ENCODE measurements at regions not wholly inside any gene's neighbourhood (a gene's known extent, or its start where the extent isn't known, plus 50 kb on each side); places are given as distances from the start of the nearest gene placed in this dataset.

- Mint-ChIP-seq H3K4me1 (no peaks in the 10 kb centered on the region), H3K27me3 (peaks cover 34% of the 10 kb centered on the region), H3K4me3 (no peak overlapping the region), H3K27ac (no peak overlapping the region), H3K9me3 (ENCODE audit: insufficient read depth) (no peaks in the 10 kb centered on the region)
- CTCF ChIA-PET, result no interaction called here
- Histone ChIP-seq H3K4me2 (replicated peaks; ENCODE audit: low read depth, low read length, poor library complexity, severe bottlenecking) (no peak overlapping the region), H3K27ac (ENCODE audit: low read length in 2 of 2) (no peak overlapping the region), H3K4me3 (ENCODE audit: control extremely low read depth in 1 of 5, extremely low read depth in 1 of 5, insufficient read depth in 1 of 5, low read depth in 2 of 5, low read length in 4 of 5) (no peak overlapping the region), H3K79me2 (ENCODE audit: control insufficient read depth, insufficient read depth, low read length) (no peaks in the 10 kb centered on the region), H4K20me1 (ENCODE audit: control insufficient read depth, insufficient read depth, low read length, poor library complexity, severe bottlenecking) (no peaks in the 10 kb centered on the region), H3K27me3 (replicated peaks in 1 of 4; ENCODE audit: control extremely low read depth in 1 of 4, control insufficient read depth in 3 of 4, insufficient read depth in 4 of 4, low read length in 3 of 4) (peaks cover 0 to 14% (median 2%) of the 10 kb centered on the region in 4 experiments), H3K36me3 (replicated peaks in 1 of 2; ENCODE audit: control extremely low read depth in 1 of 2, control insufficient read depth in 1 of 2, extremely low read depth in 1 of 2, insufficient read depth in 2 of 2, low read length in 1 of 2) (no peaks in the 10 kb centered on the region), H3K9ac (ENCODE audit: low read length) (no peak overlapping the region), H3K9me3 (ENCODE audit: control extremely low read depth in 1 of 3, control insufficient read depth in 2 of 3, insufficient read depth in 1 of 3, low read length in 2 of 3) (no peaks in the 10 kb centered on the region), H2AFZ (ENCODE audit: insufficient read depth, low read depth, low read length, poor library complexity, severe bottlenecking) (no peak overlapping the region), H3K4me1 (ENCODE audit: control insufficient read depth in 2 of 2, insufficient read depth in 2 of 2, low read length in 2 of 2) (no peaks in the 10 kb centered on the region)
- ATAC-seq (ENCODE audit: low read depth) (no peak), DNase-seq (no peak)
- TF ChIP-seq CTCF (IDR thresholded peaks at IDR 0.05), result no peak
- intact Hi-C loops (cut with micrococcal nuclease), result no loop called here
- 96% methylated on average over 4 of the region's 4 CpGs for WGBS (ENCODE audit: insufficient coverage)
- POLR2A ChIA-PET, result no interaction called here
Measured at GRCh38 chr12:111073370-111073769, 153.0 kb upstream of the MYL2 start.

- no peak overlapping the region for H3K4me3 Mint-ChIP-seq
- ChIA-PET CTCF (no interaction called here), POLR2A (no interaction called here)
- ATAC-seq (ENCODE audit: low read depth), result no peak
- Histone ChIP-seq H3K79me2 (ENCODE audit: control insufficient read depth, insufficient read depth, low read length) (no peaks in the 10 kb centered on the region), H2AFZ (ENCODE audit: insufficient read depth, low read depth, low read length, poor library complexity, severe bottlenecking) (no peak overlapping the region), H4K20me1 (ENCODE audit: control insufficient read depth, insufficient read depth, low read length, poor library complexity, severe bottlenecking) (no peaks in the 10 kb centered on the region), H3K27ac (ENCODE audit: low read length in 2 of 2) (no peak overlapping the region), H3K4me3 (ENCODE audit: control extremely low read depth in 1 of 5, extremely low read depth in 1 of 5, insufficient read depth in 1 of 5, low read depth in 2 of 5, low read length in 4 of 5) (no peak overlapping the region), H3K4me2 (replicated peaks; ENCODE audit: low read depth, low read length, poor library complexity, severe bottlenecking) (no peak overlapping the region), H3K36me3 (replicated peaks in 1 of 2; ENCODE audit: control extremely low read depth in 1 of 2, control insufficient read depth in 1 of 2, extremely low read depth in 1 of 2, insufficient read depth in 2 of 2, low read length in 1 of 2) (no peaks in the 10 kb centered on the region), H3K9me3 (ENCODE audit: control extremely low read depth in 1 of 3, control insufficient read depth in 2 of 3, insufficient read depth in 1 of 3, low read length in 2 of 3) (no peaks in the 10 kb centered on the region), H3K9ac (ENCODE audit: low read length) (no peak overlapping the region), H3K4me1 (ENCODE audit: control insufficient read depth in 2 of 2, insufficient read depth in 2 of 2, low read length in 2 of 2) (no peaks in the 10 kb centered on the region), H3K27me3 (replicated peaks in 1 of 4; ENCODE audit: control extremely low read depth in 1 of 4, control insufficient read depth in 3 of 4, insufficient read depth in 4 of 4, low read length in 3 of 4) (peaks cover 0 to 15% (median 2%) of the 10 kb centered on the region in 4 experiments)
- H3K9me3 Mint-ChIP-seq (ENCODE audit: insufficient read depth), result no peaks in the 10 kb centered on the region
- H3K4me1 Mint-ChIP-seq, result no peaks in the 10 kb centered on the region
- intact Hi-C loops (cut with micrococcal nuclease), result no loop called here
- no peak for DNase-seq
- peaks cover 34% of the 10 kb centered on the region for H3K27me3 Mint-ChIP-seq
- H3K27ac Mint-ChIP-seq, result no peak overlapping the region
- TF ChIP-seq CTCF (IDR thresholded peaks at IDR 0.05) (no peak), EZH2 (IDR thresholded peaks at IDR 0.05; ENCODE audit: borderline replicate concordance, insufficient read depth, low read depth, low read length, poor library complexity, severe bottlenecking) (no peak)
Measured at GRCh38 chr12:111072299-111072698, 151.9 kb upstream of the MYL2 start.
